NCI-H345 treated with DMSO at 0.1 percent for 48 hours (cell line): ENCODE measurements at regions not wholly inside any gene's neighbourhood (a gene's known extent, or its start where the extent isn't known, plus 50 kb on each side); places are given as distances from the start of the nearest gene placed in this dataset.

Experiments used
- DNase-seq: peaks from one replicate; lab custom pipeline; 2025; ENCODE audit not compliant: unreplicated experiment; lab: John Stamatoyannopoulos, UW

DNA sequence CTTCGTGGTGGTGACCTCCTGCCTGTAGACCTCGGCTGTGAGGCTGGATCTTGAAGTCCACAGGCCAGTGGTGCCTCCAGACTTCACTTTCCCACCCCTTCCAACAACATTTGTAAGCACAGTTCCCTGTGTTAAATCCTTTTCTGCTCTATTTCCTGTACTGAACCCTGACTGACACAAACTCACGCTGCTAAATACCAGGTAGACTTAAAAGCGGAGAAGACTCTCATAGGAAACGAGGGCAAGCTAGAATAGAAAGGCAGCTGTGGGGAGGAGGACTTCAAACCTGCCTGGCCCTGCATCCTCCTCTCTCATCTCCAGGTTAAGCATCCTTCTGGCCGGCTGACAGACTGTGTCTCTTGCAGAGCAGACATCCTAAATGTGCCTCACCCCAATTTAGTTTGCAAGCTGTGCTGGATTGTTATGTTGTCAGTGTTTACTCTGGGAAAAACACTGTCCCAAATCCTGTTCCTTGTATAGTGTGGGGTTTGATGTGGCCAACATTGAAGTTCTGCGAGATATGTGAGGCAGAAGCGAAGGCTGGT is 58.5 kb upstream of the LARS2 start:
- no peak for DNase-seq

DNA sequence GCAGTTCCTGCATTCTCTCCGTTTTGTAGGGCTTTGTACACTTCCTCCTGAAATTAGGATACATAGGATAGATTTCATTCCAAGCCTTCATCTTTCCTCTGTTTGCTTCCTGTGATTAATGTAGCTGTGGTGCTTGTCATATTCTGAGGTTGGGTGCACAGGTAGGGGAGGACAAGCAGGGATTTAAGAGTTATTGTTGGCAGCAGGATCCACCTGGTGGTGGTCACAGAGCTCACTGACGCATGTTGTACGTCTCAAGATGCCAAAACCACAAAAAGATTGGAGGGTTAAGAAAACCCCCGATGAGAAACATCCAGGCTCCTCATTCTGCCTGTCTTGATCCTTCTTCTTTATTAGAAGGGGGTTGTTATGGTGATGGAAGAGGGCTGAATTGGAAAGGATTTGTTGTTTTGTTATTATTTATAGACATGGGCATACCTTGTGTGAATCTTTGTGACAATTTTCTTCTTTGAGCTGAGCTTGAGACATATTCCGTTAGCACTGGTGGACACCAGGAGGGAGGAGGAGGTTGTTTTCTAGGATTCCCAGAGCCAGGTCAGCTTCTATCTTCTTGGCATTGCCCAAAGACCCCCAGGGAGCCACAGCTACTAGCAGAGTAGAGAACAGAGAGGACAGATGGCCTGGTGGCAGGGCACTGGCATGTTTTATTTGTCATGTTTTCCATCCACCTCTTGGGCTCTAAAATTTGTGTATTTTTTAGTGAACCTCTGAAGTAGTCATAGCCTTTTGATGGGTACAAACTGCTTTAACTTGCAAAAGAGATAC is 57.7 kb upstream of the LARS2 start:
- no peak for DNase-seq

DNA sequence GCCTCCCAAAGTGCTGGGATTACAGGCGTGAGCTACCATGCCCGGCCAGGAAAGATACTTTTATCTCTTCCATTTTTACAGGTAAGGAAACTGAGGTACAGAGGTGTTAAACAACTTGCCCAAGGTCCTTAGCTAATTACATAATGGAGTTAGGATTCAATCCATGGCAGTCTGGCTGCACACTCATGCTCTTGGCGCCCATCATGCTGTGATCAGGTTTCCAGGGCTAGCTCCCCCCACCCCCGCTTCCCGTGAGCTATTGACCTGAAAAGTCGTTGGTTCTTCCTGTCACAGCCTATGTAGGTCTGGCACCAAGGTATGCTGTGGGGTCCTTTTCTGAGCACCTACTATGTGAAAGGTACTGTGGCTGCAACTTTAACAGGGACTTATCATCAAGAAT is 55.9 kb upstream of the LARS2 start:
- no peak for DNase-seq

DNA sequence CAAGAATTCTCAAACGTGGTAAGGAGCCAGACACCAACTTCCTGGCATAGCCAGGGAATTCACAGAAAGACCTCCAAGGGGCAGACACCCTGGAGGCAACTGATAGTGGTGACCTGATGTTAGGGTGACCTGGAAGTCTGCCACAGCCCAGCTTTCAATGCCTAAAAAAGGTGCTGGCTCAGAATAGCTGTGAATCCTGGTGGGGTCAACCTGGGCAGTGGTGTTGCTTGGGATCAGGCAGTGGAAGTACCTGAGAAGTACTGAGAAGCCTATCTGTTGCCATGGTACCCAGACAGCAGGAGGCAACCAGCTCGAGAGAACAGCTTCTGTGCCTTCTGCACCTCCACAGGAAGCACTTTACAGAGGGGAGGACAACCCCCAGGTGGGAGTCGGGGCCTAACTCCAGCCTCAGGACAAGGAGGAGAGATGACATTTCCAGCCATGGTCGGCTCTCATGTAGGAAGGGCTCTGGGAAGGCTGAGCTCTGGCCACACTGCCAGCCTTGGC is 55.4 kb upstream of the LARS2 start:
- no peak for DNase-seq

DNA sequence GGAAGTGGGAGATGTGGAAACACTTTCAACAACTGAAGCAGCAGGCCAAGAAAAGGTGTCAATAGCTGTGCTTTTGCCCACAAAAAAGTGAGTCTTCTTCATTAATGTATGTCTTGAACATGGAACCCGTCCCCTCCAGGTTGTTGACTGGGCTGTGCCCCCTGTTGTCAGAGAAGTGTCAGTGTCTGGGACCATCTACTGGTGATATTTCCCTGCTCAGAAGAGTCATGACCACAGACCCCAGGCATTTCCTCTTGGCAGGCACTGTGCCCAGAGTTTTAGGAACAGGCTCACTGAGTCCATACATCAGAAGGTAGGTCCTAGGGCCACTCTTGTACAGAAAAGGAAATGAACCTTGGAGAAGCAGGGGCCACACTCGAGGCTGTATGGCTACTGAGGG is 54.8 kb upstream of the LARS2 start:
- DNase-seq = no peak

DNA sequence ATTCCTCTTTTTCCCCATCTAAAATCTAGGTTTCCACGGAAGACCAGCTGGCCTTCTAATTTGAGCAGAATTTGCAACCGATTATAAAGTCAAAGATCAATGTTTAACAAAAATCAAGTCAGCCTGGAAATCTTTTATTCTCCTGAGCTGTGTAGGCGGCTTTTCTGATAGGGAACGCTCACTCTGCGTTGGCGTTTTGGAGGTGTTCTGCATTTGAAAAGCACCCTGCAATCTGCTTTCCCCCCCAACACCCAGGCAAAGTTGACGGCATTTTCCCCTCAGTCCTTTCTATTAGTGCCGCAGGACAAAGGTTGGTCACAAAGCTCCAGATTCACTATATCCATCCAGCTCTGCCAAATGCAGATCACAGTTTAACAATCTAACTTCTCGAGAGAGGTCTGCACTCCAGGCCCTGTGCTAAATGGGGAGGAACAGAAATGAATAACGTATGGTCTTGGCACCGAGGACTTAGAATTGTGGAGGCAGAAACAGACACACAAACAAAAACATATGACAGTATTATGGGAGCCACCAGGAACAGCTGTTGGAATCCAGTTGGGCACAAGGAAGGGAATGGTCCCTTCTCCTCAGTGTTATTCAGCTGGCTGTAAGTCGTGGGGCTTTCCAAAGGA is 50.4 kb upstream of the LARS2 start:
- no peak for DNase-seq
